ENCODE measurements at regions not wholly inside any gene's neighbourhood (a gene's known extent, or its start where the extent isn't known, plus 50 kb on each side); places are given as distances from the start of the nearest gene placed in this dataset.
"Not testable (repeated sequence)": the region's sequence is repeated elsewhere in the genome, so short reads cannot be mapped to it uniquely, and the experiment has no call there.

DNA sequence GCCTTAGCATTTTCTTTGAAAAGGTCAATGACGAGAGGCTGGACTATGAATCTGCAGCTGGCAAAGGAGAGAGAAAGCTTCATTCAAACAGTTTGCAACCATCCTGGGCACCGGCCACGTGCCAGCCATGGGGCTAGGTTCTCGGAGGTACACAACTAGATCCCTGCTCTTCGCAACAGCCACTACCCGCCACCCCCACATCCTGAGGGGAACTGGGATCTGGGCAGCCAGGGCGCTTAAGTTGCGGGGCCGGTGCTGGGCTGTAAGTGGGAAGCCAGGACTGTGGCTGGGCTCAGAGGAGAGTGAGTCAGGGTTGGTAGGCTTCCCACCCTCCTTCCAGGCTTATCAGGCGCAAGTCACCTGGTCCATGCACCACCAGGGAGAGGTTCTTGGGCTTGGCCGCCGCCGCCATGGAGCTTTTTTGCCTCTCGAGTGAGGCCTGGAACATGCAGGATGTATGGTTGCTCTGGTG, 95.0 kb upstream of the TERB2 start:
- TF ChIP-seq, protein P1, sequence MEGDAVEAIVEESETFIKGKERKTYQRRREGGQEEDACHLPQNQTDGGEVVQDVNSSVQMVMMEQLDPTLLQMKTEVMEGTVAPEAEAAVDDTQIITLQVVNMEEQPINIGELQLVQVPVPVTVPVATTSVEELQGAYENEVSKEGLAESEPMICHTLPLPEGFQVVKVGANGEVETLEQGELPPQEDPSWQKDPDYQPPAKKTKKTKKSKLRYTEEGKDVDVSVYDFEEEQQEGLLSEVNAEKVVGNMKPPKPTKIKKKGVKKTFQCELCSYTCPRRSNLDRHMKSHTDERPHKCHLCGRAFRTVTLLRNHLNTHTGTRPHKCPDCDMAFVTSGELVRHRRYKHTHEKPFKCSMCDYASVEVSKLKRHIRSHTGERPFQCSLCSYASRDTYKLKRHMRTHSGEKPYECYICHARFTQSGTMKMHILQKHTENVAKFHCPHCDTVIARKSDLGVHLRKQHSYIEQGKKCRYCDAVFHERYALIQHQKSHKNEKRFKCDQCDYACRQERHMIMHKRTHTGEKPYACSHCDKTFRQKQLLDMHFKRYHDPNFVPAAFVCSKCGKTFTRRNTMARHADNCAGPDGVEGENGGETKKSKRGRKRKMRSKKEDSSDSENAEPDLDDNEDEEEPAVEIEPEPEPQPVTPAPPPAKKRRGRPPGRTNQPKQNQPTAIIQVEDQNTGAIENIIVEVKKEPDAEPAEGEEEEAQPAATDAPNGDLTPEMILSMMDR (conservative IDR thresholded peaks at IDR 0.05; ENCODE audit: low read length) = no peak
- no peak overlapping the region for H3K4me3 ChIP-seq (ENCODE audit: low read length)
- no peak for DNase-seq (ENCODE audit: low read depth)

DNA sequence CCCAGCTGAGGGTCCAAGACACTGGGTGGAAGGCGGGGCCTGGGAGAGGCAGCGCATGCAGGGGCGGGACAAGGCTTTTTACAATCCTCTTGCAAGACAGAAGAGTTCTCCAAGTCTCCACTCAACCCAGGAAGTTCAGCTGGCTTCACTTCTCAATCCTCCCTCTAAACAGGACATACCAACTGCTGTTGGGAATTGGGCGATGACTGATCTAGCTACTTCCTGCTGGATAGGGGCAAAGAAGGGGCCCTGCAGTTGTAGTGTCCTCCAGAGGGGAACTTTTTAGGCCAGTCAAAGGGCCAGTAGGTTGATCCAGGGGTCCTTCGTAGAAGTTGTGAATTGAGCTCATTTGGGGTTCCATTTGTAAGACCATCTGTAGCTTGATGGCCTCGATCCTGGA, 94.6 kb upstream of the TERB2 start:
- H3K4me3 ChIP-seq (ENCODE audit: low read length) = no peak overlapping the region
- no peak for DNase-seq (ENCODE audit: low read depth)
- TF ChIP-seq, protein P1 (conservative IDR thresholded peaks at IDR 0.05; ENCODE audit: low read length) = no peak

DNA sequence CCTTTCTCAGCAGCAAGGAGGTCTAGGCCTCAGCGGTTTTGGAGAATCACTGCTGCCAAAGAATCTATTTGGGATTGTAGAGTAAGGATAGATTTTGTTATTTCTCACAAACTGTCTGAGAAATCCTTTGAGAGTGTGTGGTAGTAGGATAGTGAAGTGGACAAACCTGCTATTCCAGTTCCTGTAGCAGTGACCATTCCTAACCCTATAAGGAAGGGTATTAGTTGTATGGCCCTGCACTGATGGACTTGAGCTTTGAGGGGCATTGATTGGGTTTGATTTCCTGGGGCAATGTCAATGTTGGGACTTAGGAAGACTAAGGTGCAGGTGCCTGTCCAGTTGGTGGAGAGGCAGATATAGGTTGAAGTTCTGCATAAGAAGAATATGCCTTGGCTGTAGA, 93.6 kb upstream of the TERB2 start:
- DNase-seq (ENCODE audit: low read depth); H3K4me3 ChIP-seq (ENCODE audit: low read length): not testable (repeated sequence)

DNA sequence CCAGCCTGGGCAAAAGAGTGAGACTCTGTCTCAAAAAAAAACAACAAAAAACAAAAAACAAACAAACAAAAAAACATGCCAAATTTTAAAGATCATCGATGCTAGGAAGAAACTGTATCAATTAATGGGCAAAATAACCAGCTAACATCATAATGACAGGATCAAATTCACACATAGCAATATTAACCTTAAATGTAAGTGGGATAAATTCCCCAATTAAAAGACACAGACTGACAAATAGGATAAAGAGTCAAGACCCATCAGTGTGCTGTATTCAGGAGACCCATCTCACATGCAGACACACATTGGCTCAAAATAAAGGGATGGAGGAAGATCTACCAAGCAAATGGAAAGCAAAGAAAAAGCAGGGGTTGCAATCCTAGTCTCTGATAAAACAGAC, 88.4 kb upstream of the TERB2 start:
- DNase-seq (ENCODE audit: low read depth); H3K4me3 ChIP-seq (ENCODE audit: low read length): not testable (repeated sequence)

DNA sequence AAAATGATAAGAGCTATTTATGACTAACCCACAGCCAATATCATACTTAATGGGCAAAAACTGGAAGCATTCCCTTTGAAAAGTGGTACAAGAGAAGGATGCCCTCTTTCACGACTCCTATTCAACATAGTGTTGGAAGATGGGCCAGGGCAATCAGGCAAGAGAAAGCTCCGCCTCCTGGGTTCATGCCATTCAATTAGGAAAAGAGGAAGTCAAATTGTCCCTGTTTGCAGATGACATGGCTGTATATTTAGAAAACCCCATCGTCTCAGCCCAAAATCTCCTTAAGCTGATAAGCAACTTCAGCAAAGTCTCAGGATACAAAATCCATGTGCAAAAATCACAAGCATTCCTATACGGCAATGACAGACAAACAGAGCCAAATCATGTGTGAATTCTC, 86.4 kb upstream of the TERB2 start:
- not testable (repeated sequence) for H3K4me3 ChIP-seq (ENCODE audit: low read length); DNase-seq (ENCODE audit: low read depth)

DNA sequence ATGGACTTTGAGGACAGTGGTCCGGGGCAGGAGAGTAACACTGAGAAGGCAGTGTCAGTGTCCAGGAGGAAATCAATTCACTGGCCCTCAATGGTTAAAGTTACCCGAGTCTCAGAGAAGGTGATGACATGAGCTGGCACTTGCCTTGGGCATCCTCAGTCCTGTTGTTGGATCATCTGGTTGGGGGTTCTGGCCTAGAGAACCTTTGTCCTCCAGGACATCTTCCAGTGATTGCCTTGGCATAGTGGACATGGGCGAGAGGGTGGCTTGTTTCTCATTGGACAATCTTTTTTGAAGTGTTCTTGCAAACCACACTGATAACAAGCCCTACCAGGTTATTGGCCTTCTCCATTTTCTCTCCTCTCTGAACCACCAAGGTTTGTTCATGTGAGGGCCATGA, 83.4 kb upstream of the TERB2 start:
- no peak for DNase-seq (ENCODE audit: low read depth)
- H3K4me3 ChIP-seq (ENCODE audit: low read length) = no peak overlapping the region
- TF ChIP-seq, protein P1 (conservative IDR thresholded peaks at IDR 0.05; ENCODE audit: low read length) = no peak

DNA sequence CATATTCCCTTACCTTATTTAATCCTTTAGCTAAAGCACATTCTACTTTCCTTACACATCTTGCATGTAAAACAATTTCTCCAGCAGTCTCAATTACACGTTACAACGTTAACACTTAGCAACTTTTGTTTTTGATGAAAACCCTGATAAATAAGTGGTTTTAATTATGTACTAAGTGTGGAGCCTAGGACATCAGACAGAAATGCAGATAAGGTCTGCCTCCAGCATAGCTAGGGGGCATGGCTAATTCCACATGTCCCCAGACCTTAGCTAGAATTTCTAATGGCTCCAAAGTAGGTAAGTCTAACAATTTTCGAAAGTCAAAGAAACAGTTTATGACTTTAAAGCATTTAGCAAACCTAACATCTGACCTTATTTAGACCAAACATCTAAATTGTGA, 77.4 kb upstream of the TERB2 start:
- TF ChIP-seq, protein P1 (conservative IDR thresholded peaks at IDR 0.05; ENCODE audit: low read length) = no peak
- H3K4me3 ChIP-seq (ENCODE audit: low read length) = no peak overlapping the region
- DNase-seq (ENCODE audit: low read depth) = no peak

DNA sequence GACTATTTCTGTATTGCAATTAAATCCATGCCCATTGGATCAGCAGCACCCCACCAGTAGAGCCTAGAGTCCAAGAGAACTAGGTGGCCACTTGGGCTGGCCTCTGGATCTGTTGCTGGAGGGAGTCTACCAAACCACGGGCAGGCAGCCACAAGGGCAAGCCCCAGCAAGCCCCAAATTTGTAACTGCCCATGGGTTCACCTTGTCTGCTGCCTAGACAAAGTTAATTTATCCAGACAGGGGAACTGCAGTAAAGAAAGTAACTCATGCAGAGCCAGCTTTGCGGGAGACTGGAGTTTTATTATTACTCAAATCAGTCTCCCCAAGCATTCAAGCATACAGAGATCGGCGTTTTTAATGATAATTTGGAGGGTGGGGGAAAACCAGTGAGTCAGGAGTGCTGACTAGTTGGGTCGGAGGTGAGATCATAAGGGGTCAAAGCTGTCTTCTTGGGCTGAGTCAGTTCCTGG, 74.0 kb upstream of the TERB2 start:
- DNase-seq (ENCODE audit: low read depth) = no peak
- H3K4me3 ChIP-seq (ENCODE audit: low read length) = no peak overlapping the region
- TF ChIP-seq, protein P1 (conservative IDR thresholded peaks at IDR 0.05; ENCODE audit: low read length) = no peak

DNA sequence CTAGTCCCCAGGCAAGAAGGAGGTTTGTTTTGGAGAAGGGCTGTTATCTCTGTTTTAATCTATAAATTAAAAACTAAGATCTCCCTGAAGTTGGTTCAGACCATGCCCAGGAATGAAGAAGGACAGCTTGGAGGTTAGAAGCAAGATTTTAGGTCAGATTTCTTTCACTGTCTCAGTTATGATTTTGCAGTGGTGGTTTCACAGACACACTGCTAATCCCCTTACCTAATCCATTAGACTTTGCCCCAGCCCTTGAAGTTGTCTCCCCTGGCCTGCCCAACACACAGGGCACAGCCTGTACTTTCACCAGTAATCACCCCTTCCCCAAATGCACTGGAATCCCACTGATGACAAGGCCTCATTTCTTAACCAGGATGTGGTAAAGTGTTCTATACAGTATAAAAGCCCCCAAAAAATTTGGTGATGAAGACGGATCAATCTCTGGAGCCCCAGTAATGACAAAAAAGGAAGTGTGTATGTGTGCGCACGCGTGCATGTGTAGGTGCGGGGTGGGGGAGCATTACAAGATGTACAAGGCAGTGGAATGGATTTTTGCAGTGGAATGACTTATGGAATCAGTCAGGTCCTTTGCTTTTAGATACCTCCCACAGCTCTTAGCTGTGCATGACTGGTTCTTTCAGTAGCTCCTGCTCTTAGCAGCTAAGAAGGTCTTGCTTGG, 73.1 kb upstream of the TERB2 start:
- no peak overlapping the region for H3K4me3 ChIP-seq (ENCODE audit: low read length)
- no peak for DNase-seq (ENCODE audit: low read depth)
- TF ChIP-seq, protein P1 (conservative IDR thresholded peaks at IDR 0.05; ENCODE audit: low read length) = no peak

DNA sequence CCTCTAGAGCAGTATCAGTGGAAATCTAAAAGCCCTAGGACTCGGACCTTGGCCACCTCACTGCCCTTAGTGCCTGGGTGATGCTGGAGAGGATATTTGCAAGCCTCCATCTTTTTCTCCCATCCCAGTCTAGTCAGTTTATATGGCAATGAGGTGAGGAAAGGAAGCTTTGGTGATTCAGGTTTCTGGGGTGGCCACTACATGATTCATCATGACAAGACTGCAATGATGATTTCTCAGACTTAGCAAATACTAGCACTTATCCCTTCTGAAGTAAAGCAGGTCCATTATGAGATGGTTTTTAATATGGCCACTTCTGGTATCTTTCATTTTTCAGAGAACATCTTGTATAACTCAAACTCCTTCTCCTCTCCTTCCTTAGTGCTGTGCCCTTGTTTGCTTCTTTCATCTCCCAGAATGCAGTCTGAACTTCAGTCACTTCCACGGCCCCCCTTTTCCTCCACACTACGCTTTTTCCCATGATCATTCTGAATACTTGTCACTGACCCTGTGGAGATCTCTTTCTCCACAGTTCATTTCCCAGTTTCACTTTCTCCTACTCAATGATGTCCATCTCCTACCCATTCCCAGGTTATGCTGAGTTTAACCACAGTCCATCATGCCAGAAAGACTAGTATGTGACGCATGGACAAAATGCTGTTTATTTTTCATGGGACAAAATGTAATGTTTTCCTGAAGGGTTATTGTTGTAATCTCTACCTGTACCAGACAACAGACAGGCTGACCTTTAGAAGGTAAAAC, 57.4 kb upstream of the TERB2 start:
- H3K4me3 ChIP-seq (ENCODE audit: low read length); DNase-seq (ENCODE audit: low read depth): not testable (repeated sequence)

DNA sequence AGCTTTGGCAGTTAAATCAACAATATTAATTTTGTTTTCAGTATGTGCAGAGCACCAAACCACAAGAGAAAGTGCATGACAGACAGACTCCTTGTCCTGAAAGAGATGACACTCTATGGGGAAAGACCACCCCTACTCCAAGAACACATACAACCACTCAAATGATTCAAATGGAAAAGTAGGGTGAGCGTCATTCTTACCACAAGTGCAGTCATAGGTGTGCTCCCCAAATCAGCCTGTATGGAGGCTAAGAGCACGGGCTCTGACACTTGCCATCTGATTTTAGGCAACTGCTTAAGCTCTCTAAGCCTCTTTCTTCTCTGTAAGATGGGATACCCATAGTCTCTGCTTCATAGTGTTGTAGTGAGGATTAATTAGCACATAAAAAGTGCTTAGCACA, 56.7 kb upstream of the TERB2 start:
- H3K4me3 ChIP-seq (ENCODE audit: low read length); DNase-seq (ENCODE audit: low read depth): not testable (repeated sequence)

DNA sequence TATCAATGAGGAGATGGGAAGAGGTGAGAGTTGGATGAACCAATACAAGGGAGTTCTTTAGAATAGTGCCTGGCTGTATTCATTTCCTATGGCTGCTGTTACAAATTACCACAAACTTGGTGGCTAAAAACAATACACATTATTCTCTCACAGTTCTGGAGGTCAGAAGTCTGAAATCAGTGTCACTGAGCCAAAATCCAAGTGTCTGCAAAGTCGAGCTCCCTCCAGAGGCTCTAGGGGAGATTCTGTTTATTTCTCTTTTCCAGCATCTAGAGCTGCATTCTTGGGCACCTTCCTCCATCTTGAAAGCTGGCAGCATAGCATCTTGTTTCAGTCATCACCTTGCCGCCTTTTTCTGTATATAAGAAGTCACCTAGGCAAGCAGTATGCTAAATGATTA, 55.7 kb upstream of the TERB2 start:
- not testable (repeated sequence) for H3K4me3 ChIP-seq (ENCODE audit: low read length); DNase-seq (ENCODE audit: low read depth)

All from AG10803 (cell line).